Astrocyte of the cerebellum (primary cell): ENCODE measurements at regions not wholly inside any gene's neighbourhood (a gene's known extent, or its start where the extent isn't known, plus 50 kb on each side); places are given as distances from the start of the nearest gene placed in this dataset.

ENCODE experiments used
- DNase-seq: peaks from one replicate; pipeline ENCODE4 v3.0.0-alpha.2; 2011; ENCODE audit warnings: low read depth
- H3K4me3 ChIP-seq: 2 replicates; pipeline ENCODE4 v1.5.1; 2011; ENCODE audit warnings: mild to moderate bottlenecking, low read depth, low read length, moderate library complexity
- CTCF ChIP-seq: IDR thresholded peaks from 2 replicates; pipeline ENCODE4 v1.5.1; 2012; ENCODE audit warnings: low read length, low read depth, moderate library complexity, mild to moderate bottlenecking; ENCODE audit errors: missing control alignments
- in situ Hi-C: cut with HindIII; loops from 2 replicates; pipeline ENCODE4 v1.10.0; 2017; ENCODE audit warnings: low sequenced_read_pairs

- no peak for TF ChIP-seq CTCF
- DNase-seq: peak; percentile 9
- H3K4me3 ChIP-seq: no peak overlapping the region
- in situ Hi-C loops: no loop called here
Measured at GRCh38 chr16:52837251-52837650, 215.4 kb downstream of the CHD9NB start.

- DNase-seq: no peak
- TF ChIP-seq CTCF: no peak
- H3K4me3 ChIP-seq: no peak overlapping the region
- in situ Hi-C loops: no loop called here
Measured at GRCh38 chr16:52834736-52835465, 217.8 kb downstream of the CHD9NB start.

- no peak for TF ChIP-seq CTCF
- in situ Hi-C loops: no loop called here
- H3K4me3 ChIP-seq: no peak overlapping the region
- DNase-seq: no peak
Measured at GRCh38 chr16:52832771-52833170, 219.9 kb downstream of the CHD9NB start.

DNA sequence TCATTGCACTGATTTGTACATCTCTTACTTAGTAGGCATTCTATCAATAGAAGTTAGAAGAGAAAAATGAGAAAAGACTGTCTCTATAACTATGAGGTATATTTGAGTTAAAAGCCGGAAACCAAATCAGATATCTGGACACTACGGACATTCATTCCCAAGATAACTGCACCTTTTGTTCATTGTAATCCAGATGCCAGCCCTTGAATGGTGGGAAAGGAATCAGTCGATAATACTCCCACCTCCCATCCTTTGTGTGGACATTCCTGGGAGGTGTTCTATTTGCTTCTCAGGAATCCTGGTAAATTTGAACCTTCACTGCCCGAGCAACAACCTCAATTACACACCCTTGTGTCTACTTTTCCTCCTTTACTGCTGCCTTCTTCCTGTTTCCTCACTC is 225.2 kb downstream of the CHD9NB start:
- no peak for DNase-seq
- in situ Hi-C loops: no loop called here

GRCh38 chr16:52825892-52826291 is 226.8 kb downstream of the CHD9NB start:
- in situ Hi-C loops: no loop called here
- no peak for TF ChIP-seq CTCF
- DNase-seq: no peak
- H3K4me3 ChIP-seq: no peak overlapping the region

More for the DNA sequence above, 225.2 kb downstream of the CHD9NB start:
- no peak for TF ChIP-seq CTCF
- H3K4me3 ChIP-seq: no peak overlapping the region

DNA sequence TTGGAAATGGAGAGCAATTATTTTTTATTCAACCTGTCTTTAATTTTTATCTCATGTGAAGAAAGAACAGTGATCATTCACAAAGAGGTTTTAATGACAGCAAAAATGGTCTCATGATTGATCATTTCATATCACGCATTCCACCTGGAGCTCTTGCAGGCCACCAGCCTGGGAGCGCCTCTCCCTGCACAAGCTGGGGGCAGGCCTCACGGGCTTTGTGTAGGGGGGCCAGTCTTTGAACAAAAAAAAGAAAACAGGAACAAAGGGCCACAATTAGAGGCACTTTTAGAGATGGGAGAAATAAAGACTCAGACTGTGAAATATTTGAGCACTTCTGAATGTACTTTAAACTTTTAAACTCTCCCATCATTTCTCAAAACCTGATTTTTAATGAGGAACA is 232.9 kb downstream of the CHD9NB start:
- H3K4me3 ChIP-seq: no peak overlapping the region
- in situ Hi-C loops: no loop called here
- TF ChIP-seq CTCF: no peak
- no peak for DNase-seq
